Stimulated activated CD8-positive, alpha-beta memory T cell treated with anti-CD3 and anti-CD28 coated beads, Interleukin-2, amount 100 ng/mL, for 48 hours (primary cell): ENCODE measurements at regions not wholly inside any gene's neighbourhood (a gene's known extent, or its start where the extent isn't known, plus 50 kb on each side); places are given as distances from the start of the nearest gene placed in this dataset.
"Not testable (repeated sequence)": the region's sequence is repeated elsewhere in the genome, so short reads cannot be mapped to it uniquely, and the experiment has no call there.

ENCODE experiments used
- DNase-seq, 2 donors: peaks; one replicate each; pipeline ENCODE4 v3.0.0-alpha.2; 2020; ENCODE audit warnings: low read depth in 2 of 2

GRCh38 chr10:123270221-123270620, 116.0 kb downstream of the BUB3 start:
- no peak for DNase-seq

GRCh38 chr10:123270806-123271205, 116.6 kb downstream of the BUB3 start:
- DNase-seq: no peak

- DNase-seq: no peak
Measured at GRCh38 chr10:123272171-123272570, 118.0 kb downstream of the BUB3 start.

GRCh38 chr10:123274306-123275135, 120.3 kb downstream of the BUB3 start:
- no peak for DNase-seq

- no peak for DNase-seq
Measured at GRCh38 chr10:123275136-123275564, 120.9 kb downstream of the BUB3 start.

GRCh38 chr10:123278445-123278844, 124.2 kb downstream of the BUB3 start:
- DNase-seq: no peak

- not testable (repeated sequence) for DNase-seq
Measured at GRCh38 chr10:123283371-123283770, 129.2 kb downstream of the BUB3 start.

GRCh38 chr10:123284022-123284421, 129.8 kb downstream of the BUB3 start:
- no peak for DNase-seq

GRCh38 chr10:123287594-123288247, 133.5 kb downstream of the BUB3 start:
- DNase-seq: peak; percentile 8 to 12

GRCh38 chr10:123289432-123289831, 135.2 kb downstream of the BUB3 start:
- DNase-seq: no peak

- no peak for DNase-seq
Measured at GRCh38 chr10:123294109-123294508, 139.9 kb downstream of the BUB3 start.

GRCh38 chr10:123294886-123295285, 140.7 kb downstream of the BUB3 start:
- no peak for DNase-seq

GRCh38 chr10:123295644-123296043, 141.4 kb downstream of the BUB3 start:
- DNase-seq: no peak

- no peak for DNase-seq
Measured at GRCh38 chr10:123297175-123297574, 143.0 kb downstream of the BUB3 start.

GRCh38 chr10:123298583-123298982, 144.4 kb downstream of the BUB3 start:
- DNase-seq: no peak

GRCh38 chr10:123299598-123299997, 145.4 kb downstream of the BUB3 start:
- no peak for DNase-seq

GRCh38 chr10:123301077-123301857, 147.1 kb downstream of the BUB3 start:
- no peak for DNase-seq

- DNase-seq: no peak
Measured at GRCh38 chr10:123303581-123304337, 149.6 kb downstream of the BUB3 start.

GRCh38 chr10:123305671-123306070, 151.5 kb downstream of the BUB3 start:
- DNase-seq: no peak

GRCh38 chr10:123306290-123306689, 152.1 kb downstream of the BUB3 start:
- no peak for DNase-seq

- DNase-seq: no peak
Measured at GRCh38 chr10:123309731-123310130, 155.5 kb downstream of the BUB3 start.

- DNase-seq: no peak
Measured at GRCh38 chr10:123316776-123317175, 162.6 kb downstream of the BUB3 start.
